Activated T-cell treated with anti-CD3 and anti-CD28 coated beads for 48 hours (primary cell): ENCODE measurements at regions not wholly inside any gene's neighbourhood (a gene's known extent, or its start where the extent isn't known, plus 50 kb on each side); places are given as distances from the start of the nearest gene placed in this dataset.

ENCODE experiments used
- DNase-seq: peaks from one replicate; pipeline ENCODE4 v3.0.0-alpha.2; 2020; ENCODE audit warnings: low read depth

GRCh38 chrX:40167850-40168479 is 70.2 kb upstream of the BCOR start:
- DNase-seq = no peak

- no peak for DNase-seq
These were observed 69.6 kb upstream of the BCOR start for GRCh38 chrX:40167233-40167849.

- DNase-seq = no peak
These were observed 68.8 kb upstream of the BCOR start for GRCh38 chrX:40166582-40166981.

GRCh38 chrX:40165861-40166260 is 68.1 kb upstream of the BCOR start:
- DNase-seq = no peak

- DNase-seq = no peak
These were observed 67.4 kb upstream of the BCOR start for GRCh38 chrX:40165206-40165605.

- DNase-seq = no peak
These were observed 67.0 kb upstream of the BCOR start for GRCh38 chrX:40164751-40165150.

GRCh38 chrX:40158036-40158706 is 60.4 kb upstream of the BCOR start:
- DNase-seq = no peak

GRCh38 chrX:40157228-40158035 is 59.7 kb upstream of the BCOR start:
- DNase-seq = no peak

- DNase-seq = no peak
These were observed 58.9 kb upstream of the BCOR start for GRCh38 chrX:40156470-40157227.

- no peak for DNase-seq
These were observed 58.1 kb upstream of the BCOR start for GRCh38 chrX:40155589-40156469.

- no peak for DNase-seq
These were observed 57.3 kb upstream of the BCOR start for GRCh38 chrX:40154853-40155588.

GRCh38 chrX:40154250-40154852 is 56.6 kb upstream of the BCOR start:
- DNase-seq = no peak

GRCh38 chrX:40153345-40154249 is 55.8 kb upstream of the BCOR start:
- DNase-seq = no peak

- no peak for DNase-seq
These were observed 55.1 kb upstream of the BCOR start for GRCh38 chrX:40152741-40153344.

GRCh38 chrX:40152173-40152711 is 54.5 kb upstream of the BCOR start:
- no peak for DNase-seq

- no peak for DNase-seq
These were observed 53.7 kb upstream of the BCOR start for GRCh38 chrX:40151211-40152172.

GRCh38 chrX:40150503-40150902 is 52.7 kb upstream of the BCOR start:
- DNase-seq = no peak
